Dermis blood vessel endothelial cell (primary cell): ENCODE measurements at regions not wholly inside any gene's neighbourhood (a gene's known extent, or its start where the extent isn't known, plus 50 kb on each side); places are given as distances from the start of the nearest gene placed in this dataset.
"Not testable (repeated sequence)": the region's sequence is repeated elsewhere in the genome, so short reads cannot be mapped to it uniquely, and the experiment has no call there.

Experiments used
- DNase-seq: peaks from one replicate; pipeline ENCODE4 v3.0.0; 2010

DNA sequence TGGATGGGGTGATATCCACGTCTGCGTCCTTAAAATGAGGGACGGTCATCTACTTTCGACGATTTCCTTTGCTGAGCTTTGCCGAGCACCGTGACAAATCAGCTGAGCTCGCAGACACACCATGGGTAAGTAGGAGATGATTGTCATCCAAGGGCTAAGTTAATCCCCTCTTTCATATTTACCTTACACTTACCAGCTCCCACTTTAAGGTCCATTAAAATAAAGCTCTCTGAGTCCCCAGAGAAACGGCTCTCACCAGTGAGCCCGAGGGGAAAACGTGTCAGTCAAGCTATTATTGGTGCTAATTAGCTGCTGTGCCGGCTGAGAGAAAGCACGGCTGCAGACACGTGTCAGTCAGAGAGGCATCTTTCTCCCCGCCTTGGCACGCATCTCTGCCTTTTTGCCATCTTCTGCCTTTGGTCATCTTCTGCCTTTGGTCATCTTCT lies 72.2 kb downstream of the CRLF2 start:
- DNase-seq = no peak

GRCh38 chrX:1139185-1139500 lies 73.3 kb downstream of the CRLF2 start:
- DNase-seq = no peak

DNA sequence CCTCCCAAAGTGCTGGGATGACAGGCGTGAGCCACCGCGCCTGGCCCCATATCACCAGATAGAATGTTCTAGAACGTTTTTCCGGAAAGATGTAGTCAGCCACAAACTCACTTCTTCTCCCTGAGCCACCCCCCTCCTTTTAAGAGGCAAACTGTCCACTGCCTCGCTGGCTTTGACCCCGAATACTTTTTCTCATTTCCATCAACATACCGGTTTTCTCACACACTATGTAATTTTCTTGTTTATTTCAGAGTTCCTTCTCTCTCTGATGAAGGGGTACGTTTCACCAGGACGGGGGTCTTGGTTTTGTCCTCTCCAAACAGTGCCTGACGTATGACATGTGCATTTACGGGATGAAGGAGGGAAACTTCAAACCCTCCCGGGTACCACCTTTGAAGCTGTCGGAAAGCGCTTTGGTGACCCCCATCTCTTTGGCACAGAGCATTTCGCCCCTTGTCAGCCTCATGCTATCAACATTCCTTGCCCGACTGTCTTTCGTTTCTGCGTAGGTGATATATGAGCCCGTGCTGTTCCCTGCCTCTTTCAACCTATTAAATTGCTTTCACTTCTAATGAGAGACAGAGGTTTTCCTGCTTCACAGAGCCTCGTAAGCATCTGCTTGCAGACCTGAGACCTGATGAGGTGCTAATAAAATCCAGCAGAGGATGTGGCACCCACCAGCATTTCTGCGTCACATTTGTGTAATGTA lies 73.8 kb downstream of the CRLF2 start:
- no peak for DNase-seq

DNA sequence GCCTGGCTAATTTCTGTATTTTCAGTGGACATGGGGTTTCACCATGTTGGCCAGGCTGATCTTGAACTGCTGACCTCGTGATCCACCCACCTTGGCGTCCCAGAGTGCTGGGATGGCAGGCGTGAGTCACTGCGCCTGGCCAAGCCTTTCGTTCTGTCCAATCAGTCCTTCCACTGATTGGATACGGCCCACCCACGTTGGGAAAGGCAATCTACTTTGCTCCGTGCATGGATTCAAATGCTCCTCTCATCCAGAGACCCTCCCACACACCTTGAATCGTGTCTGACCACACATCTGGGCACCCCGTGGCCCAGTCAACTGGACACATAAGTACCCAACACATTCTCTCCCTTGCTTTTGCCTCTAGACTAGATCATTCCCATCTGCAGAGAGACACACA lies 74.9 kb downstream of the CRLF2 start:
- no peak for DNase-seq

GRCh38 chrX:1136582-1136981 lies 75.9 kb downstream of the CRLF2 start:
- not testable (repeated sequence) for DNase-seq

GRCh38 chrX:1134976-1135375 lies 77.5 kb downstream of the CRLF2 start:
- DNase-seq = no peak

GRCh38 chrX:1134156-1134555 lies 78.3 kb downstream of the CRLF2 start:
- DNase-seq = no peak

DNA sequence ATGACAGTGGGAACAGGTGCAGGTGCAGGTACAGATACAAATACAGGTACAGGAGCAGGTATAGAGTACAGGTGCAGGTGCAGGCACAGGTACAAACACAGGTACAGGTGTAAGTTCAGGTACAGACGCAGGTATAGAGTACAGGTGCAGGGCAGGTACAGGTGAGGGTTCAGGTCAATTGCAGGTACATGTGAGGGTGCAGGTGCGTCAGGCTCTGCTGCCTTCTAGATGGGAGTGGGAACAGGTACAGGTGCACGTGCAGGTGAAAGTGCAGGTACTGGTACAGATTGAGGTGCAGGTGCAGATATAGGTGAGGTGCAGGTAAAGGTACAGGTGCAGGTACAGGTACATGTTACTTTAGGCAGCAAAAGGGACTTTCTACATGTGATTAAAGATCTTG lies 85.7 kb downstream of the CRLF2 start:
- DNase-seq = no peak

GRCh38 chrX:1124531-1124930 lies 87.9 kb downstream of the CRLF2 start:
- DNase-seq = no peak

GRCh38 chrX:1122851-1123250 lies 89.6 kb downstream of the CRLF2 start:
- DNase-seq = not testable (repeated sequence)

DNA sequence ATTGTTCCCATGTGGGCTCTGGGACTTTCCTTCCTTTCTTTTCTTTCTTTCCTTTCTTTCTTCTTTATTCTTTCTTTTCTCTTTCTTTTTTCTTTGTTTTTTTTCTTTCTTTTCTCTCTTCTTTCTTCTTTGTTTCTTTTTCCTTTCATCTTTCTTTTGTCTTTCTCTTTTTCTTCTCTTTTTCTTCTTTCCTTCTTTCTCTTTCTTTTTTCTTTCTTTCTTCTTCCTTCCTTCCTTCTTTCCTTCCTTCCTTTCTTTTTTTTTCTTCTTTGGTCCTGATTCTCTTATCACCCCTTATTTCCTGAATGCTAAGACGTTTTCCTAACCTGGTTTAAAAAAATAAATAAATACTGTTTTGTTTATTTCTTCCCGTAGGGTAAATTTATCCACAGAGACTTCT lies 93.2 kb downstream of the CRLF2 start:
- no peak for DNase-seq

DNA sequence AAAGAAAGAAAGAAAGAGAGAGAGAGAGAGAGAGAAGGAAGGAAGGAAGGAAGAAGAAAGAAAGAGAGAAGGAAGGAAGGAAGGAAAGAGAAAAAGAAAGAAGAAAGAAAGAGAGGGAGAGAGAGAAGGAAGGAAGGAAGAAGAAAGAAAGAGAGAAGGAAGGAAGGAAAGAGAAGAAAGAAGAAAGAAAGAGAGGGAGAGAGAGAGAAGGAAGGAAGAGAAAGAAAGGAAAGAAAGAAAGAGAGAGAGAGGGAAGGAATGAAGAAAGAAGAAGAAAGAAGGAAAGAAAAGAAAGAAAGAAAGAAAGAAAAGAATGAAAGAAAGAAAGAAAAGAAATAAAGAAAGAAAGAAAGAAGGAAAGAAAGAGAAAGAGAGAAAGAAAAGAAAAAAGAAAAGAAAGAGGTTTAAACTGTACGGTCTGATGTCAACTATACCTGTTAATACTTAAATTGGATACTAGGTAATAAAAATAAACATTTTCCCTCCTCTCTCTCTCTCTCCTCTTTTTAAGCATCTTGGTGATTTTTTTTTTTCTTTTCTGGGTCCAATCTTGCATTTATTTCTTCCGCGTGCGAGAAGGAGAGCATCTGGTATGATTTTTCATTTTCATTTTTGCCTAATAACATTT lies 93.8 kb downstream of the CRLF2 start:
- no peak for DNase-seq

GRCh38 chrX:1115411-1115810 lies 97.0 kb downstream of the CRLF2 start:
- not testable (repeated sequence) for DNase-seq

DNA sequence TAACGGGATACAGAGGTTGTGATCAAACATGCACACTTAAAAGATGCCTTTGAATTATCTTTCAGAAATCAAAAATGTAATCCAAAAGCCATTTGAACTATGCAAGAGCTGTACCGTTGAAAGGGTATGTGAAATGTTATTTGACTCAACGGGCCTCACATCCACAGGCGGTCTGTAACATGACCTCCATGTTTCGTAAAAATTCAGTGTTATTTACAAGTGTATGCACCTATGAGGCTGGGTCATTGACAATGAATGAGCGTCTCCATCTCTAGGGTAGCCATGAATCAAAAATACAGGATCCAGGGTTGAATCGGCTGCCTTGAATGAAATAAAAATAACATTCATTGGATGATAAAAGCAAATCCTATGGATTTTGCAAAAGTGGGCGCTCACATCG lies 100.1 kb downstream of the CRLF2 start:
- no peak for DNase-seq

DNA sequence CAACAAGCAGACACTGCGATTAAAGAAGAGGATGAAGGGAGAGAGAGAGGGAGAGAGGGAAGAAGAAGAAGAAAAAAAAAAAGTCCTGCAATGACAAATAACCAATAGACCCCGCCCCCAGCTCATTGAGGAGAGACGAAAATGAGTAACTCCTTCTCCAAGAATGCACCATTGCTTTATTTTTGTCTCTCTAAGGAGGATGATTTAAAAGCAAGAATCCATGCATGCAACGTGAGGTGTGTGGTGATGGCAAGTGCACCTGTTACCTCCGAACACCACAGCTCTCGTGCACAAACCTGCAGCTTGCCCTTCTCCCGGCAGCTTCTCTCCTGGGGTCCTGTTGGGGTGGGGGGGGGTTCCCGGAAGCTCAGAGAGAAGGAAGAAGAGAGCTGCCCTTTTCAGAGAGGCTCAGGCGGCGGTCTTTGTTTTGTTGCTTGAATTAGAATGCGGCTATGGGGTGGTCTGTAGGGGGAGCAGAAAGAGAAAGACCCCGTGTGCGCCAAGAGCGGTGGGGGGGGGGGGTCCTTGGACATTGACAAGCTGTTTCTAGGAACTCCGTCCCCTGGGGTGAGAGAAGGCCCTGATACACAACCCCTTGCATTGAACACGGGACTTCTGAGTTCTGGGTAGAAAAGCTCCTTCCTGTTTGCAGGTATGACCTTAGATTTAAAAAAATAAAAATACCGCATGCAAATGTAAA lies 100.7 kb downstream of the CRLF2 start:
- no peak for DNase-seq

DNA sequence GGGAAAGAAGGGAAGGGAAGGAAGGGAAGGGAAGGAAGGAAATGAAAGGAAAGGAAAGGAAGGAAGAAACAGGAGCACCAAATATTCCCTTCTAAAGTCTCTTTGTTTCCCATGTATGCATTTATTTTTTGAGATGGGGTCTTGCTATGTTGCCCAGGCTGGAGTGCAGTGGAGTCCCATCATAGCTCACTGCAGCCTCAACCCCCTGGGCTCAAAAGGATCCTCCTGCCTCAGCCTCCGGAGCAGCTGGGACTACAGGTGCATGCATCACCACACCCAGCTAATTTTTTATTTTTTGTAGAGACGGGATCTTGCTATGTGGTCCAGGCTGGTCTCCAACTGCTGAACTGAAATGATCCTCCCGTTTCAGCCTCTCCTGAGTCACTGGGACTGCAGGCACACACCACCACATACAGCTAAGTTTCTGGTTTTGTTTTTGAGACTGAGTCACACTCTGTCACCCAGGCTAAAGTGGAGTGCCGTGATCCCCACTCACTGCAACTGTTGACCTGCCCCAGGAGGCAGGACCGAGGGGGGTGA lies 102.8 kb downstream of the CRLF2 start:
- no peak for DNase-seq

GRCh38 chrX:1108501-1109445 lies 103.7 kb downstream of the CRLF2 start:
- no peak for DNase-seq

DNA sequence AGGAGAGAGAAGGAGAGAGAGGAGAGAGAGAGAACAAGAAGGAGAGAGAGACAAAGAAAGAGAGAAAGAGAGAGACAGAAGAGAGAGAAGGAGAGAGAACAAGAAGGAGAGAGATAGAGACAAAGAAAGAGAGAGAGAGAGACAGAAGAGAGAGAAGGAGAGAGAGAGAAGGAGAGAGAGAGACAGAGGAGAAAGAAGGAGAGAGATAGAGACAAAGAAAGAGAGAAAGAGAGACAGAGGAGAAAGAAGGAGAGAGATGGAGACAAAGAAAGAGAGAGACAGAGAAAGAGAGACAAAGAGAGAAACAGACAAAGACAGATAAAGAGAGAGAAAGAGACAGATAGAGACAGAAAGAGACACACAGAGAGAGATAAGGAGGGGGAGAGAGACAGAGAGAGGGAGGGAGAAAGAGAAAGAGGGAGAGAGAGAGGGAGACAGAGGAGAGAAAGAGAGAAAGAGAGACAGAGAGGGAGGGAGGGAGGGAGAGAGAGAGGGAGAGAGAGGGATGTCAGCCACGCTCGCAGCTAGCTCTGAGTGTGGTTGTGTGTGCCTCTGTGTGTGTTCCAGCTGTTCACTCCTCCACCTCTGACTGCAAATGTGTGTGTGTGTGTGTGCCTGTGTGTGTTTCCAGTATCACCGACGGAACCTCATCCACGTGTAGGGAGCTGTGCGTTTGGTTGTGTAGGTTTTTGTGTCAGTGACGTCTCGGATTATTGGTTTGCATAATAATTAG lies 105.8 kb downstream of the CRLF2 start:
- DNase-seq = no peak

DNA sequence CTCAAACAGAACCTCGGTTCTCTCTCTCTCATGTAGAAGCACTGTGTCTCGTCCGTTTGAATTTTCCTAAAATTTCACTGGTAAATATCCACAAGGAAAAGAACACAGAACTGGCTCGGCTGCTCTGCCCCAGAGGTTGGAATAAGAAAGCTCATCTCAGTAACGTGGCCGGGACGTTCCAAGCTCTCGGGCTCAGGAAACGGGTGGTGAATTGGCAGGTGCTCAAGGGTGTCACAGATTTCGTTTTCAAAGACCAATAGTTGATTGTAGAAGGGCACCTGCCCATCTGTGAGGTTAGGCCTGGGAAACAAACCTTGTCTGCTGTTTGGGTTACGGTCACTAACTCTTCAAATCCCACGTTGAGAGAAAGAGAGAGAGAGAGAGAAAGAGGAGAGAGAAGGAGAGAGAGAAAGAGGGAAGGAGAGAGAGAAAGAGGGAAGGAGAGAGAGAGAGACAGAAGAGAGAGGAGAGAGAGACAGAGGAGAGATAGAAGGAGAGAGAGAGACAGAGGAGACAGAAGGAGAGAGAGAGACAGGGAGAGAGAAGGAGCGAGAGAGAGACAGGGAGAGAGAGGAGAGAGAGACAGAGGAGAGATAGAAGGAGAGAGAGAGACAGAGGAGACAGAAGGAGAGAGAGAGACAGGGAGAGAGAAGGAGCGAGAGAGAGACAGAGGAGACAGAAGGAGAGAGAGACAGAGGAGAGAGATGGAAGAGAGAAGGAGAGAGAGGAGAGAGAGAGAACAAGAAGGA lies 106.6 kb downstream of the CRLF2 start:
- DNase-seq = no peak

DNA sequence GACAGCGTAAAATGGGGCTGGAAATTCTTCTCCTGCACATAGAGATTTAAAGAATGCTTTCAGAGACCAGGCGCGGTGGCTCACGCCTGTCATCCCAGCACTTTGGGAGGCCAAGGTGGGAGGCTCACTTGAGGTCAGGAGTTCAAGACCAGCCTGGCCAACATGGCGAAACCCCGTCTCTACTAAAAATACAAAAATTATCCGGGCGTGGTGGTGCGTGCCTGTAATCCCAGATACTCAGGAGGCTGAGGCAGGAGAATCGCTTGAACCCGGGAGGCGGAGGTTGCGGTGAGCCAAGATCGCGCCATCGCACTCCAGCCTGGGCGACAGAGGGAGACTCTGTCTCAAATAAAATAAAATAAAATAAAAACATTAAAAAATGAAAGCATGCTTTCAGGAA lies 107.4 kb downstream of the CRLF2 start:
- not testable (repeated sequence) for DNase-seq

- no peak for DNase-seq
Observed at GRCh38 chrX:1103360-1103759, 109.1 kb downstream of the CRLF2 start.
